Liver (tissue), 8 donors: ENCODE measurements at regions not wholly inside any gene's neighbourhood (a gene's known extent, or its start where the extent isn't known, plus 50 kb on each side); places are given as distances from the start of the nearest gene placed in this dataset.

Experiments used
- DNase-seq: peaks from one replicate; pipeline ENCODE4 v3.0.0-alpha.2; 2017; ENCODE audit warnings: low spot score
- H3K27ac ChIP-seq, 2 donors: one replicate each; pipeline ENCODE4 v1.7.0; 2013; ENCODE audit warnings: inconsistent platforms in 2 of 2, low read length in 2 of 2, control low read depth in 1 of 2, low read depth in 1 of 2, mild to moderate bottlenecking in 1 of 2
- H3K27me3 ChIP-seq, 4 donors: one replicate each; pipeline versions ENCODE4 v1.6.1 to v1.7.0; 2013; ENCODE audit warnings: low read length in 3 of 4, inconsistent platforms in 1 of 4, mild to moderate bottlenecking in 1 of 4, moderate library complexity in 1 of 4; ENCODE audit not compliant: control insufficient read depth in 4 of 4, insufficient read depth in 4 of 4
- H3K36me3 ChIP-seq, 4 donors: one replicate each; pipeline versions ENCODE4 v1.6.1 to v1.7.0; 2013; ENCODE audit warnings: low read length in 3 of 4, mild to moderate bottlenecking in 3 of 4, low read depth in 1 of 4, moderate library complexity in 1 of 4; ENCODE audit not compliant: control insufficient read depth in 4 of 4, insufficient read depth in 3 of 4
- H3K4me1 ChIP-seq, 4 donors: one replicate each; pipeline versions ENCODE4 v1.6.1 to v1.7.0; 2013; ENCODE audit warnings: low read length in 3 of 4, mild to moderate bottlenecking in 3 of 4, moderate library complexity in 1 of 4; ENCODE audit not compliant: control insufficient read depth in 4 of 4, insufficient read depth in 4 of 4
- H3K4me3 ChIP-seq, 3 donors: one replicate each; pipeline versions ENCODE4 v1.6.1 to v1.7.0; 2013; ENCODE audit warnings: low read length in 3 of 3, control low read depth in 1 of 3, low read depth in 1 of 3, mild to moderate bottlenecking in 1 of 3
- H3K9ac ChIP-seq, 2 donors: one replicate each; pipeline ENCODE4 v1.7.0; 2013; ENCODE audit warnings: low read length in 2 of 2, mild to moderate bottlenecking in 2 of 2, moderate library complexity in 2 of 2, control low read depth in 1 of 2, low read depth in 1 of 2
- H3K9me3 ChIP-seq, 4 donors: one replicate each; pipeline versions ENCODE4 v1.6.1 to v1.7.0; 2013; ENCODE audit warnings: low read length in 3 of 4; ENCODE audit not compliant: control insufficient read depth in 4 of 4
- CTCF ChIP-seq: fragments of 150-350 bp; IDR thresholded peaks from 2 replicates; pipeline ENCODE4 v1.5.1; 2017; ENCODE audit warnings: improper control_type of control experiment, low read depth, low read length; ENCODE audit not compliant: missing input control
- FOXA1 ChIP-seq: IDR thresholded peaks from 2 replicates; pipeline ENCODE4 v1.6.1; 2016; ENCODE audit warnings: antibody characterized with exemption
- GABPA ChIP-seq, 2 donors: IDR thresholded peaks in 1 of 2; conservative IDR thresholded peaks in 1 of 2; 2 replicates each; pipeline ENCODE4 v1.6.1; 2016; ENCODE audit warnings: antibody characterized with exemption in 2 of 2, mild to moderate bottlenecking in 1 of 2, moderate library complexity in 1 of 2
- HNF4A ChIP-seq, 2 donors: conservative IDR thresholded peaks; 2 replicates each; pipeline ENCODE4 v1.6.1; 2016; ENCODE audit warnings: antibody characterized with exemption in 2 of 2, mild to moderate bottlenecking in 2 of 2
- HNF4G ChIP-seq: IDR thresholded peaks from 2 replicates; pipeline ENCODE4 v1.6.1; 2016; ENCODE audit warnings: antibody characterized with exemption
- JUND ChIP-seq, 2 donors: IDR thresholded peaks; 2 replicates each; pipeline ENCODE4 v1.6.1; 2016; ENCODE audit warnings: antibody characterized with exemption in 2 of 2
- NR2F2 ChIP-seq: IDR thresholded peaks from 2 replicates; pipeline ENCODE4 v1.6.1; 2016; ENCODE audit warnings: antibody characterized with exemption
- REST ChIP-seq: IDR thresholded peaks from 2 replicates; pipeline ENCODE4 v1.6.1; 2016; ENCODE audit warnings: antibody characterized with exemption, mild to moderate bottlenecking
- RXRA ChIP-seq, 2 donors: IDR thresholded peaks; 2 replicates each; pipeline ENCODE4 v1.6.1; 2017 to 2018; ENCODE audit warnings: antibody characterized with exemption in 2 of 2, mild to moderate bottlenecking in 1 of 2
- SP1 ChIP-seq: IDR thresholded peaks from 2 replicates; pipeline ENCODE4 v1.6.1; 2018; ENCODE audit warnings: antibody characterized with exemption, mild to moderate bottlenecking
- TAF1 ChIP-seq: conservative IDR thresholded peaks from 2 replicates; pipeline ENCODE4 v1.6.1; 2016; ENCODE audit warnings: antibody characterized with exemption, mild to moderate bottlenecking
- YY1 ChIP-seq: IDR thresholded peaks from 2 replicates; pipeline ENCODE4 v1.6.1; 2016; ENCODE audit warnings: antibody characterized with exemption, mild to moderate bottlenecking
- ZBTB33 ChIP-seq: IDR thresholded peaks from 2 replicates; pipeline ENCODE4 v1.6.1; 2016; ENCODE audit warnings: antibody characterized with exemption
- WGBS: extraction: QIAGEN DNeasy Blood & Tissue Kit; methylation state at CpG from one replicate; pipeline ENCODE4 v1.1.7; 2013; 5-methylcytosine and 5-hydroxymethylcytosine counted together
- TF ChIP-seq, protein P1 (sequence below): IDR thresholded peaks from 2 replicates; pipeline ENCODE4 v1.6.1; 2016; ENCODE audit warnings: antibody characterized with exemption
- TF ChIP-seq, protein P2 (sequence below): IDR thresholded peaks from 2 replicates; pipeline ENCODE4 v1.6.1; 2016; ENCODE audit warnings: antibody characterized with exemption
- donor health status: healthy.
- donor health status: healthy.
- donor health status: healthy.
- donor health status: healthy.
- donor health status: healthy.

GRCh38 chr14:30337456-30337855 lies 221.5 kb upstream of the G2E3 start:
- Histone ChIP-seq H3K9ac (no peak overlapping the region), H3K36me3 (no peaks in the 10 kb centered on the region), H3K27me3 (no peaks in the 10 kb centered on the region), H3K9me3 (no peaks in the 10 kb centered on the region), H3K27ac (no peak overlapping the region), H3K4me1 (no peaks in the 10 kb centered on the region), H3K4me3 (no peak overlapping the region)
- WGBS, result 59% methylated on average over 5 of the region's 5 CpGs
- TF ChIP-seq JUND (IDR thresholded peaks at IDR 0.05) (no peak), SP1 (no peak), CTCF (no peak), TAF1 (no peak), FOXA1 (no peak), GABPA (IDR thresholded peaks at IDR 0.05 in 1 of 2, conservative IDR thresholded peaks at IDR 0.05 in 1 of 2) (no peak), NR2F2 (no peak), ZBTB33 (no peak), HNF4G (no peak), RXRA (IDR thresholded peaks at IDR 0.05) (no peak), YY1 (no peak), REST (no peak)
- TF ChIP-seq, protein P1, sequence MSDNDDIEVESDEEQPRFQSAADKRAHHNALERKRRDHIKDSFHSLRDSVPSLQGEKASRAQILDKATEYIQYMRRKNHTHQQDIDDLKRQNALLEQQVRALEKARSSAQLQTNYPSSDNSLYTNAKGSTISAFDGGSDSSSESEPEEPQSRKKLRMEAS, result no peak
- TF ChIP-seq, protein P2, sequence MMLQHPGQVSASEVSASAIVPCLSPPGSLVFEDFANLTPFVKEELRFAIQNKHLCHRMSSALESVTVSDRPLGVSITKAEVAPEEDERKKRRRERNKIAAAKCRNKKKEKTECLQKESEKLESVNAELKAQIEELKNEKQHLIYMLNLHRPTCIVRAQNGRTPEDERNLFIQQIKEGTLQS, result no peak
- DNase-seq, result no peak

GRCh38 chr14:30339311-30339901 lies 219.6 kb upstream of the G2E3 start:
- H3K27me3 ChIP-seq, result no peaks in the 10 kb centered on the region
- 79% methylated on average over 6 of the region's 6 CpGs for WGBS
- no peak overlapping the region for H3K27ac ChIP-seq
- H3K4me1 ChIP-seq, result no peaks in the 10 kb centered on the region
- no peak overlapping the region for H3K9ac ChIP-seq
- TF ChIP-seq GABPA (IDR thresholded peaks at IDR 0.05 in 1 of 2, conservative IDR thresholded peaks at IDR 0.05 in 1 of 2) (no peak), REST (no peak), HNF4G (no peak), CTCF (no peak), FOXA1 (no peak), HNF4A (conservative IDR thresholded peaks at IDR 0.05) (no peak), SP1 (no peak), JUND (IDR thresholded peaks at IDR 0.05) (no peak), RXRA (IDR thresholded peaks at IDR 0.05) (no peak)
- TF ChIP-seq, protein P1, result no peak
- no peak overlapping the region for H3K4me3 ChIP-seq
- no peaks in the 10 kb centered on the region for H3K9me3 ChIP-seq
- H3K36me3 ChIP-seq, result no peaks in the 10 kb centered on the region
- no peak for DNase-seq
